ENCODE measurements at regions not wholly inside any gene's neighbourhood (a gene's known extent, or its start where the extent isn't known, plus 50 kb on each side); places are given as distances from the start of the nearest gene placed in this dataset.
"Not testable (repeated sequence)": the region's sequence is repeated elsewhere in the genome, so short reads cannot be mapped to it uniquely, and the experiment has no call there.

DNA sequence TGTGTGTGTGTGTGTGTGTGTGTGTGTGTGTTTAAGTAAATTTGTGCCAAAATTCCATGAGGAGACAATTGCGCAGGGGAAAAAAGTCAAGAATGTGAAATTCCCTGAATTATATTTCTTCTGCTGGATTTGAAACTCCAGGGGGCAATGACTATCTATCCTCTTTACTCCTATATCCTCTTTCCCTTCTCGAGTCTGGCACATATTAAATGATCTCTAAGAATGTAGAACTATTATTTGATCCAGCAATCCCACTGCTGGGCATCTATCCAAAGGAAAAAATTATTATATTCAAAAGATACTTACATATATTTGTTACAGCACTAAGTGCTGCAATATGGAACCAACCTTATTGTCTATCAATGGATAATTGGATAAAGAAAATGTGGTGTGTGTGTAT, 350.1 kb upstream of the ADAMTS9 start:
- no peak for DNase-seq (ENCODE audit: low read depth)

DNA sequence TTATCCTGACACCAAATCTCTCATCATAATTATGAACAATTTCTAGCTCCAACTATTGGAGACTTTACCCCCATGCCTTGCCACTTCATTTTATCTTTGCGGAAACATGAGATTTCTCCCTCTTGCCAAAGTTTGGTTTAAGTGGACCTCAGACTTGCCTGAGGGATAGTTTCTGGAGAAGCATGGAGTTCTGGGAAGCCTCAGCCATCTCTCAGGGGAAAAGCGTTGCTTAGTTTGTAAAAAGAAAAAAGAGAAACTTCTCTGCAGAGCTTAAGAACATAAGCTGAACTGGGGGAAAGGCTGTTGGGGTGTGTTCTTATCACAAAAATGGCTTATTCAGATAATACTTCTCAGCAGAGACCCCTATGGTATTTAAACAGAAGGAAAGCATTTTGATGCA, 347.4 kb upstream of the ADAMTS9 start:
- no peak for DNase-seq (ENCODE audit: low read depth)

DNA sequence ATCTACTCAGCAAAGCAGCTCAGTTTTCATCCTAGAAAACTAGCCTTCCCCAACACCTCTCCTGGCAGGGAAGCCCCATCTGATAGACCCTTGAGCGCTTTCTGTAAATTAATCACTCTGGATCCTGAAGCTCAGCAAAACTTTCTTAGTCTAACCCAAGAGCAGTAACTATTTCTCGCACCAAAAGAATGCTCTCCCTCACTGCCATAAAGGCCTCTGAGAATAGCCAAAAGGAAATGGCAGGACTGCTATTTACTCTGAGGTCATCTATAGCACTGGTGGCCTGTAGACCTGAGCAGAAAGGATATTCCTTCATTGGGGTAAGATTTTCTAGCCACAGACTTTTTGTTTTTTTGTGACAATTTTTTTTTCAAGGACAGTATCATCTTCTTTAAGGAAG, 345.8 kb upstream of the ADAMTS9 start:
- DNase-seq (ENCODE audit: low read depth), result no peak

DNA sequence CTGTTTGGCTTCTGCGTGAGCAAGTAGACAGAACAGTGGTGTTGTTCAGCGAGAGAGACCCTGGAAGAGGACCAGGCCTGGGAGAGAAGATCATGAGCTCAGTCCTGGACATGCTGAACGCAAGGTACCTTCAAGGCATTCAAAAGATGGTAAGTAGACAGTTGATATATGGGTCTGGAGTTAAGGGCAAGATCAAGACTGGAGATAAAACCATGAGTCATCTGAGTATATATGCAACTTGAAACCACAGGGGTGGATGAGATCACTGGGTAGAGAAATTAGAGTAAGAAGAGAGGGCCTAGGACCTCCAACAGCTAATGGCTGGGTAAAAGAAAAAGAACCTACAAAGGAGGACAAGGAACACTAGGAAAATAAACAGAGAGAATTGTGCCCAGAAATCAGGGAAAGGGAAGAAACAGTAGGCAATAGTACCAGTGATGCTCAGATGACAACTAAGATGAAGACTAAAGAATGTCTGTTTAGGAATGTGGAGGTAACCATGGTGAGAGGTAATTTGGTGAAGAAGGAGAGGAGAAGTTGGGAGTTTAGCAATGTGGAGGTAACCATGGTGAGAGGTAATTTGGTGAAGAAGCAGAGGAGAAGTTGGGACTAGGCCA, 343.2 kb upstream of the ADAMTS9 start:
- no peak for DNase-seq (ENCODE audit: low read depth)

DNA sequence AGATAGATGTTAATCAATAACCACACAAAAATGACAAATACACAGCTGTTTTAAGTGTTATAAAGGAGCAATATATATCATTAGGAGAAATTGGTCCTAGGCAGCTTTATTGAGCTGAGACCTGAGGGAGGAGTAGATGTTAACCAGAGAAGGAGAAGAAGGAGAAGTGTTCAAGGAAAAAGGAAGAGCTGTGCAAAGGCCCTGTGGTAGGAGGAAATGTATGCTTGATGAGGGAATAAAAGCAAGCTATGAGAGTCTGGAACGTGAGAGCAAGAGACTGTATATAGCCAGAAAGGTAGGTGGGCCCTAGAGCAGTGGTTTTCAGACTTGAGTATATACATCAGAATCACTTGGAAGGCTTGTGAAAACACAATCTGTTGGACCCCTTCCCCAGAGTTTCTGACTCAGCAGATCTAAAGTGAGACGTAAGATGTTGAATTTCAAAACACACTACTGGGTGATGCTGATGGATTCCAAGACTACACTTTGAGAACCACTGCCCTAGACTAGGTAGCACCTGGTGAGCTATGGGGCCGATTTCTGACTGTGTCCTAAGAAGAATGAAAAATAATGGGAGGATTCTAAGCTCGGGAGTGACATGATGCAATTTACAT, 342.3 kb upstream of the ADAMTS9 start:
- no peak for DNase-seq (ENCODE audit: low read depth)

DNA sequence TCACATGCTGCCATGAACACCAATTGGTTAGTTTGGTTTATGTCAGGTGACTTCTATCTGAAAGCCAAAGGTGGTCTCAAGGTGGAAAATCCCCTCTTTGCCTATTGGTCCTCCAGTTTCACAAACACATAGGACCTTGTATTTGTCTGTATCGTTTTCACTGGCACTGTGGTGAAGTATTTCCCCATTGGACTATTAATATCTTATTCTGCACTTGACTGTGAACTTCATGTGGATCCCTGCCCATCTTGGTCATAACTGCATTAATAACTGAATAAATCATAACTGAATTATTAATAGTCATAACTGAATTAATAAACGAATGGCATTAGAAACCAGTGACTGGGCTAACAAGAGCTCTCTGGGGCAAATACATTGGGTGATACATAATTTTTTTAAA, 341.3 kb upstream of the ADAMTS9 start:
- no peak for DNase-seq (ENCODE audit: low read depth)

DNA sequence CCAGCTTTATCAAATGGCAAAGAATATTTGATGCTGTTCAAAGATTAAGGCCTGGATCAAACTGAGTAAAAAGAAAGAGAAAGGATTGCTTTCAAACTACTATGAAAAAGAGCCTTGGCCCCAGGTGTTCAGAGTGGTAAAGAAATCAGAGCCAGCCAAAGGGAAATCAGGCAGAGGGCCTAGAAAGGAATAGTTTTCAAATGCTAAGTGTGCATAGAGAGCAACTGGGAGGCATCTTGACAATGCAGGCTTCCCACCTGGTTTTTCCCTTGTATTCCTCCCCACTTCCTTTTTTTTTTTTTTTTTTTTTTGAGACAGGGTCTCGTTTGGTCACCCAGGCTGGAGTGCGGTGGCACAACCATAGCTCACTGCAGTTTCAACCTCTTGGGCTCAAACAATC, 340.2 kb upstream of the ADAMTS9 start:
- DNase-seq (ENCODE audit: low read depth), result no peak

DNA sequence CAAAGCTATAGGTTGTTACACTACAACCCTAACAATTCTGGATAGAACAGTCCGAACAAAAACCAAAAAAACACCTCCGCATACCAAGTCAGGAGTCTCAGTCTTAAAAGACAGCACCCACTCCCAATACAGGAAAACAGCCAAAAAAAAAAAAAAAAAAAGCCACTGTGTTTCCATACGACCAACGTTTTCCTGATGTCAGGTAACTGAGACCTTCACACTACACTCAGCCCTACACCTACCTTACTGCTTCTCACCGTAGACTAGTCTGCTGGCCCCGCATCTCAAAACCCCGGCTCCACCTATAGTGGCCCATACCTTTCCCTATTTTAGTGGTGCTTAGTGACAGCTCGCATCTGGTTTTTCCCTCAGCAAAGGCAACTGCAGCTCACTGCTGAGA, 339.5 kb upstream of the ADAMTS9 start:
- DNase-seq (ENCODE audit: low read depth), result no peak

DNA sequence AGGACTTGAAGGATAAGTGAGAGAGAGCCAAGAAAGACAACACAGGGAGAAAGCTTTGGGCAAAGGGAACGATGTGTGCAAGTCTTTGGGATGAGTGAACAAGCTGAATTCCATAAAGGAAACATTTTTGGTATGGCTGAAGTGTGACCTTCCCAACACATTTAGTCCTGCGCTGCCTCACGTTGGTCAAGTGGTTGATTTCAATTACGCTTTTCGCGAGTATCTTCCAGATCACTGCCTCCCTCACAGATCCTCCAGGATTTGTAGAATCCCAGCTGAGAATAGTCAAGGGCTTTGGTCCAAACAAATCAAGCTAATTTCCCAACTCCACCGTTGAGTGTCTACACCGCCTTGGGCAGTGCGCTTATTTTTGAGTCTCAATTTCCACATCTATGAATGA, 338.4 kb upstream of the ADAMTS9 start:
- DNase-seq (ENCODE audit: low read depth), result no peak

DNA sequence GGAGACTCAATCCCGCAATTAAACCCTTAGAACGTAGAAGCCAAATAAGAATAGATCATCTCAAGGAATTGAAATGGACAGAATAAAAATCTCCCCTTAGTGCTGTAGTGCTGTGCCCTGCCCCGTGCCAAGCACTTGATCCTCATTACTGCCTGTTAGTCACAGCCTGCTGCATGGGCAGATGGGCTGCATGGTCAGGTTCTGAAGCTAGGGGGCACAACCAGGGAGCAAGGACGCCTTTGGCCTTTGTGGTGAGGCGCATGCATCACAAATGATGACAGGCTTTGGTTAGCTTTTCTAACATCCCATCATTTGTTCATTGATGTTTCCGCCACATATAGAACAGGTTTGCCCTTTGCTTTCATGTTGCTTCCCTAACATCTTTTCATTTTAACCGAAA, 336.3 kb upstream of the ADAMTS9 start:
- DNase-seq (ENCODE audit: low read depth), result no peak

DNA sequence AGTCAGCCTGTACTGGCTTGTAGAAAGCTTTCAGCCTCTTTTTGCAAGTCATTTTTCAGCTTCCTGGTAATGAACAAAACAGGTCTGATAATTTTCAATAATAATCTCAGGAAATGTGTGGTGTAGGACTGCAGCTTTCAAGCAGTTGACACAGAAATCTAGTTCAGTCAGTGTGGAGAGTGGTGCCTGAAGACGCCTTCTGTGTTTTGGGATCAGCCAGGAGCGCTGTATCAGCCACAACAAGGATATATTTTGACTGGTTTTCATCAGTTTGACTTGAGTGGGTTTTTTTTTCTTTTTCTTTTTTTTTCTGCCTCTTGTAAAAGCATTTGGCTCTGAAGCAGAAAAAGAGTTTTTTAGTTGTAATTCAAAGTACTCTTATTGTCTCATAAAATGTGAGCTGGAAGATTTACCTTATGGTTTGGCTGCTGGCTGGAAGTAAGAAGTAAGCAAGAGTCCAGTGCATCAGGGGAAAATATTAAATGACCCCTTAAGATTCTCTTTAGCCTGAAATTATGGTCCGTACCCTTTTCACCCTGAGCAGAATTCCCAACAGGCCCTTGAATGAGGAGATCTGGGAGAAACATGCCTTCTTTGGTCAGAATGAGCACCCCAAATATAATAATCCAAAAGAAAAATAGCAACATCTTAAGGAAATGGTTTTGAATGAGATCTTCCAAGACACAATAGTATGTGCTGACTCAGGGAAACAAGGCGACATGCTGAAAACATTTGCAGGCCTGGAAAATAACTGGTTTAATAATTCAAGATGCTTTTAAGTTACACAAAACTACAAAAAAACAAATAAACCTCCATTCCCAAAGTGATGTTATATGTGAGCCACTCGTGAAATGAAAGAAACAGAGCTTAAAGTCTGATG, 332.7 kb upstream of the ADAMTS9 start:
- DNase-seq (ENCODE audit: low read depth), result no peak

DNA sequence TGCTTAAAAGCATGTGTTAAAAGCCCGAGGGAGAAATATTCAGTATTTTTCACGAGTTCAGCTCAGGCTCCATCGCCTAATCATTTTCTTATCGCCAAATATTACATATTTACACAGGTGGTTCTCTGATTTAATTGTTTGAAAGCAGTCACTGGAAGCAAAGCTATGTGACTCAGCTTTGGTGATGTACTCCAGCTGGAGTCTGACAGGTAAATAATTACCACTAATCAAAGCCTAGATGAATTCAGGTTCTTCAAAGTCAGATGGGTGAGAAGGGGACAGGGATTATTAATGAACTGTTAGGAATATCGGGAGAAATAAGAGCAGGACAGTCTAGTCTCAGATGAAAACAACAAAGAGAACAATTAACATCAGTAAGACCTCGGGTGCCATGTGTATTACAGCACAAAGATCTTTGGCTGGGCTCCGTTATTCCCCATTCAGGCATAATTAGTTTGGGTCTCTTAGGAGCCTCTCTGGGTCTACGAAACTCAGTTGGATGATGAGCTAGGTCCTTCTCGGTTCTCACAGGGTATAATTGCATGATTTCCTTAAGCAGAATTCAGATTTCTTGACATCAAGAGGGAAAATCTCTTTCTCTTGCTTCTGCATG, 331.7 kb upstream of the ADAMTS9 start:
- no peak for DNase-seq (ENCODE audit: low read depth)

DNA sequence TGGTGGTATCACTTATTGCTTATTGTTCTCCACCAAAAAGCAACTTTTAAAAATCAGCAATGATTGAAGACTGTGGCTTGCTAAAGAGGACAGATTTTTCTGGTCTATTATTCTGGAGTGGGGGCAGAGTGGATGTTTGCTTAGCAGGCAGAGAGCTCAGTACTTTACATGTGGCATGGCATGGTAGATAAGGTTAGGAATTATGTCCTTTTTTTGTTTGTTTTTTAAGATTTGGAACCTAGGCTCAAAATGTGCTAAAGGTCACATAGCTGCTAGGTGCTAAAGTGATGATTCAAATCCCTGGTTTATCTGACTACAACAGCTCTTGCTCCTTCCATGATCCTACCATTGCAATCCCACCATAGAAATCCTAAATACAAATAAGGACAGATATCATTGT, 331.0 kb upstream of the ADAMTS9 start:
- no peak for DNase-seq (ENCODE audit: low read depth)

DNA sequence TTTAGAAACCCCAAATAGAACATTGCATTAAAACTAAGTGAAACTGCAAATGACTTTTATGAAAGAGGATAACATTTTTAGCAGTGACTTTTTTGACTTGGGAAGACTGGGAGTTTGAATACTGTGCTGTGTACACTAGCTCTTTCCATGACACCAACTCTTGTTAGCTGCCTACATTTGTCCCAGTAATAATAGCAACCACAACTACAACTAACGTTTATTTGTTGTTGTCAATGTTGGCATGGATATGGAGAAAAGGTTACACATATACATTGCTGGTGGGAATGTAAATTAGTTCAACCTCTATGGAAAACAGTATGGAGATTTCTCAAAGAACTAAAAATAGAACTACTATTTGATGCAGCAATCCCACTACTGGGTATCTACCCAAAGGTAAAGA, 329.6 kb upstream of the ADAMTS9 start:
- no peak for DNase-seq (ENCODE audit: low read depth)

DNA sequence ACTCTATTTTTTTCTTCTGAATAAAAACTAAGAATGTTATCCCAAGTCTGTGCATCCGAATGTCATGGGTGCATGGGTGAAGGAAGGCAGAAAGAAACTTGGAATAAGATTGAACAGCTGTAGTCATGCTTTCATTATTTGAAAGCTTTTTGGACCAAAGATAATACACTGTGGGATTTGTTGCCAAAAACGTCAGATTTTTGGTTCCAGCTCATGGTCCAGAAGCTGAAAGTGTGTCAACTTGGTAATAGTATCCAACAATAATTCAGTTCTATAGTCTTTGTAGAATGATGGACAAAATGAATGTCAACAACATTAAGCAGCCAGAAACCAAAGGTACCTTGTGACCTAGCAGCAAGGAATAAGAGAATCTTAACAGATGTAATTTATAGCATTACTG, 327.9 kb upstream of the ADAMTS9 start:
- DNase-seq (ENCODE audit: low read depth), result no peak

DNA sequence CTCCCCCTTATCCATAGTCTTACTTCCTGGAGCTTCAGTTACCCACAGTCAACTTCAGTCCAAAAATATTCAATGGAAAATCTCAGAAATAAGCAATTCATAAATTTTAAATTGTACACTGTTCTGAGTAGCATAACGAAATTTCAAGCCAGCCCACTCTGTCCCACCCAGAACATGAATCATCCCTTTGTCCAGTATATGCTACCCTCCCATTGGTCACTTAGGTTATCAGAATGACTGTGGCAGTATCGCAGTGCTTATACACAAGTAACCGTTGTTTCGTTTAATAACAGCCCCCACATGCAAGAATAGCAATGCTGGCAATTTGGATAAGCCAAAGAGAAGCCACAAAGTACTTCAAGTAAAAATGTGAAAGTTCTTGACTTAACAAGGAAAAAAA, 325.3 kb upstream of the ADAMTS9 start:
- DNase-seq (ENCODE audit: low read depth), result no peak

DNA sequence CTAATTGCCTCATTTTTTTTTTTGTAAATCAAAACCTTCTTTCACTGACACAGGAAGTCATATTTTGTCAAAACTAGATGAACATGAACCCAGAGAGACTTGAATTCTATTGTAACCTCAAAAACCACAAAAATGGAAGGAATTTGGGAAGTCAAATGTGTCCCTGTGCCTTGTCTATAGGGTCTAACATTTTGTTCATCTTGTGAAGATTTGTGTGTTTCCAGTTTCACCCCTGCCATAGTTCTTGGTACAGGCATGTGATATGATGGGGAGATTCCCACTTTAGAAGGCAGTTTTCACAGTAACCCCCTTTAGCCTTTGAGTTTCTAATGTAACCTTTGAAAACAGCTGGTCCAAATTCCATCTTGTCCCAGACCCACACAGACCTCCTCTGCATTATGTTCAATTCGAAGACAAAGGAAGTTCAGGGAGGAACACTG, 318.5 kb upstream of the ADAMTS9 start:
- DNase-seq (ENCODE audit: low read depth), result peak; percentile 55

DNA sequence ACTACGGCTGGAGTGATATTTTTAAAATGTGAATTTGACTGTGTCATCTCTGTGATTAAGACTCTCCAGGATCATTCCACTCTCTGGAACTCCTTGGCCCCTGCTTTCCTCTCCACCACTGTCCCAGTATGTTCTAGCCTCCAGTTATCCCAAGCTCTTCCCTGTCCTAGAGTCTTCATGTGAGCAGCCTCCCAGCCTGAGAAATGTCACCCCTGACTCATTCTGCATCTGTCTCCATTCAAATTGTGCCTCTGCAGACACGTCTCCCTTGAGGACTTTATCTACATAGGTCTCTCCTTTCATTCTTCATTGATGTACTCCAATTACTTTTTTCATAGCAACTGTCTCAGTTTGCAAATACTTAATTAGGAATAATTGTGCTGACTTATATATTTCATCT, 317.7 kb upstream of the ADAMTS9 start:
- DNase-seq (ENCODE audit: low read depth), result no peak

DNA sequence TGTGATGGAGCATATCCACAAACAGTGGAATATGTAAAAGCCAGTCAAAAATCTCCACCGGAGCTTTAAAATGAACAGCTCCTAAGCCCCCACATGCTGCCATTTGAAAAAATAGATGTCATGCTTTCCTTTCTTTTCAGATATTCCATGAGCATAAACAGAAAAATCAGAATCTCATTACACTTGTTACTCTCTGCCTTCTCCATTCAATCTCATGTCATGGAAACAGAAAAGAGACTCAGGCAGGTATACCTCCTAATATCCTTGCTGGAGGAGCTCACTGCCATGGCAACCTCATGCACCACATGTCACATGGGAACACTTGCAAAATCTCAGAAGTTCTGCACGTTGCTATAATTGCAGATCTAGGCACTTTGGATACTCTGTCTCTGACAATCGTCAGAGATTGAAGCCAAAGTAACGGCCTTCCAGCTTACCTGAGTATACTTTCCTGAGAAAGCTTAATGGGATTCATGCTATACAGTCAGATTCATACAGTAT, 317.0 kb upstream of the ADAMTS9 start:
- DNase-seq (ENCODE audit: low read depth), result no peak

DNA sequence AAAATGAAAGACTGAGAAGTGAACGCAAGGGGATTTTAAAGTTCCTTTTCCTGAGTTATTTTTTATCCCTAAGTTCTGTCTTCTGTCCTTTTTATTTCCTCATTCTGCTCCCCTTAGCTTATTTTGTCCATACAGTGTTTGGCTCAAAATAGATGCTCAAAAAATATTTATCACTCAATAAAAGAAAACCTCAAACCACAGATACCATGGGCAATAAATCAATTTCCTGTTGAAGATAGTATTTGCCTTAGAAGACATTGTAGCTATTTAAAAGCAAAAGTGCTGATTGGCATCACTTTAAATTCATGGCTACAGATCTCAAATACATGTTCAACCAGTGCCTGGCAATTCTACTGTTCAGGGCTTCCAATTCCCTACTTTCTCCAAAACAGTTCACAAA, 316.5 kb upstream of the ADAMTS9 start:
- no peak for DNase-seq (ENCODE audit: low read depth)

DNA sequence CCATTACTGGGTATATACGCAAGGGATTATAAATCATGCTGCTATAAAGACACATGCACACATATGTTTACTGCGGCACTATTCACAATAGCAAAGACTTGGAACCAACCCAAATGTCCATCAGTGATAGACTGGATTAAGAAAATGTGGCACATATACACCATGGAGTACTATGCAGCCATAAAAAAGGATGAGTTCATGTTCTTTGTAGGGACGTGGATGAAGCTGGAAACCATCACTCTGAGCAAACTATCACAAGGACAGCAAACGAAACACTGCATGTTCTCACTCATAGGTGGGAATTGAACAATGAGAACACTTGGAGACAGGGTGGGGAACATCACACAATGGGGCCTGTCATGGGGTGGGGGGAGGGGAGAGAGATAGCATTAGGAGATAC, 313.3 kb upstream of the ADAMTS9 start:
- not testable (repeated sequence) for DNase-seq (ENCODE audit: low read depth)

DNA sequence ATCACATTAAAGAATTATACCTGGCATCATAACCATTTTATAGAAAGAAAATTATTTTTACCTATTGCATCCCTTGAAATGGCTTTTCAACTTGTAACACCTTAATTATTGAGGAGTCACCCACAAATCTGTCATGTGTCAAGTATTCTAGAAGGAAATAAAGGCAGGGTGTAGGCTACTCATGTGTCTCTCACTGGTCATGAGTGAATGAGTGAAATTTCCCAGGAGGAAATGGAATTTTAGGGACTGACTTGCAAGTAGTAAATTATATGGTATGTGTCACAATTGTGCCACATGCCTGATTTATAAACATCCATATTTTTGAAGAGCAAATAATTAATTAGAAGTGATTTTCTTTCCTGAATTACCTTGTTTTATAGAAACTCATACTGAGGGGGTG, 310.5 kb upstream of the ADAMTS9 start:
- no peak for DNase-seq (ENCODE audit: low read depth)
